HFF-Myc (cell line): ENCODE measurements at regions not wholly inside any gene's neighbourhood (a gene's known extent, or its start where the extent isn't known, plus 50 kb on each side); places are given as distances from the start of the nearest gene placed in this dataset.

Experiments
- DNase-seq: peaks from one replicate; pipeline ENCODE4 v3.0.0-alpha.2; 2011; ENCODE audit warnings: low read depth; ENCODE audit errors: extremely low read depth
- H3K4me3 ChIP-seq: replicated peaks from 2 replicates; pipeline ENCODE4 v1.5.1; 2011; ENCODE audit warnings: low read depth, mild to moderate bottlenecking, control low read depth, low read length
- CTCF ChIP-seq: IDR thresholded peaks from 2 replicates; pipeline ENCODE4 v1.5.1; 2012; ENCODE audit warnings: mild to moderate bottlenecking, low read depth, low read length, control low read depth; ENCODE audit errors: missing control alignments

- no peak for TF ChIP-seq CTCF
- no peak overlapping the region for H3K4me3 ChIP-seq
- no peak for DNase-seq
Measured at GRCh38 chr2:66699793-66700676, 265.1 kb downstream of the MEIS1 start.

DNA sequence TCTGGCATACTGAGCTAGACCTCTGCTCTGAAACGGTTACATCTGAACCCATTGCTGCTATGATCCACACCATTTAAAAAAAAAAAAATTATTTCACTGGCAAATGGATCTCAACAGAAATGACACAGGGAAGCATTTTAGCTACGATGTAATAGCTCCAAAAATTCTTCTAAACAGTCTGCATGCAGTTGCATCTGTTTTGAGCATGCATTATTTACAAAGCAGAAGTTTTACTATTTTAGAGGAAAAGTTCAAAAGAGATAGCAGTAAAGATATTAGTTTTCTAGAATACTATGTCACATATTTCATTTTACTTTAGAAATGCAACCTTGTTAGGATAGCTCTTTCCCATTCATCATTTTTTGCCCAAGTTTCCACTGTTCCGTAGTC lies 265.7 kb downstream of the MEIS1 start:
- DNase-seq, result no peak
- no peak overlapping the region for H3K4me3 ChIP-seq
- TF ChIP-seq CTCF, result no peak

GRCh38 chr2:66701251-66701650 lies 266.3 kb downstream of the MEIS1 start:
- TF ChIP-seq CTCF, result no peak
- no peak overlapping the region for H3K4me3 ChIP-seq
- DNase-seq, result no peak

- no peak overlapping the region for H3K4me3 ChIP-seq
- no peak for TF ChIP-seq CTCF
- DNase-seq, result no peak
Measured at GRCh38 chr2:66701656-66702055, 266.7 kb downstream of the MEIS1 start.

DNA sequence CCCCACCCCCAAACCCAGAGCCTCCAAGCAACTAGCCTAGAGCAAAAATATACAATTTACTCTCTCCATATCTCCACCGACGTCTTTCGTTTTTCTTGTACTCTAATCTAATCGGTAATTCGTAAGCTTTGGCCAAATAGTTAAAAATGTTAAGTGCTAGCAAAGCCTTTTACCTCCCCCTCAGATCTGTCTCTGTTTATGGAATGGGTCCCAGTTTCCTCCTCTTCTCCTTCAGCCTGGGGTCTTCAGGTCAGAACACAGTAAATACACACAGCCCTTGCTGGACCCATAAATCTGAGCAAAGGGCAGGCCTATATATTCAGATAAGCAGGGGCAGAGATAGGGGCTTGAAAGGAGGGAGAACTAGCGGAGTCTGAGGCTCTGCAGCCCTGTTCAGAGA lies 267.4 kb downstream of the MEIS1 start:
- TF ChIP-seq CTCF, result no peak
- DNase-seq, result no peak
- H3K4me3 ChIP-seq, result no peak overlapping the region

DNA sequence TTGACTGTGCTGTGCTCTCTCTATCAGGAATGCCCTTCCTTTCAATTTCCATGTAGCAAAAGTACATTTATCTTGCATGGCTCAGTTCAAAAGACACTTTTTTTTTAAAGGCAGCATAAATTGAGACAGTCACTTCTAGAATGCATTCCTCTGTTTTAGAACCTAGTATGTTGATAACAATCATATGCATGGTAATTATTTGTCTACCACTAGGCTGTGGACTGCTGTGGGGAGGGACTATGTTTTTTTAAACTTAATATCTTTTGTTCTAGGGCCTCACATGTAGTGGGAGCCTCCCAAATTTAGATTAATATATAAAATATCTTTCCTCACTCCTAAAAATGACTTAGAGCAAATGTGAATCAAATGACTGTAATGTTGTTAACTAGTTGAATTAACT lies 269.9 kb downstream of the MEIS1 start:
- no peak for TF ChIP-seq CTCF
- DNase-seq, result no peak
- H3K4me3 ChIP-seq, result no peak overlapping the region
